Neural cell (in vitro differentiated cells): ENCODE measurements at regions not wholly inside any gene's neighbourhood (a gene's known extent, or its start where the extent isn't known, plus 50 kb on each side); places are given as distances from the start of the nearest gene placed in this dataset.

ENCODE experiments used
- EP300 ChIP-seq: fragments of 450-650 bp; conservative IDR thresholded peaks from 2 replicates; pipeline ENCODE4 v1.6.1; 2014; ENCODE audit warnings: antibody characterized with exemption, mild to moderate bottlenecking, moderate library complexity; ENCODE audit not compliant: poor library complexity, severe bottlenecking
- EZH2 ChIP-seq: fragments of 200-600, 300-800 bp; shearing (Covaris generic), sonication (generic); IDR thresholded peaks from 2 replicates; pipeline ENCODE4 v1.6.1; 2014; ENCODE audit warnings: antibody characterized with exemption, low read length, borderline replicate concordance, mild to moderate bottlenecking; ENCODE audit not compliant: insufficient read depth, poor library complexity, severe bottlenecking
- POLR2AphosphoS5 ChIP-seq: IDR thresholded peaks from 2 replicates; pipeline ENCODE4 v1.6.1; 2012
- RAD21 ChIP-seq: fragments of 450-650 bp; conservative IDR thresholded peaks from 2 replicates; pipeline ENCODE4 v1.6.1; 2014; ENCODE audit warnings: antibody characterized with exemption, mild to moderate bottlenecking, moderate library complexity
- TF ChIP-seq, protein P1 (sequence below): fragments of 450-650 bp; IDR thresholded peaks from 2 replicates; pipeline ENCODE4 v1.5.1; 2014; ENCODE audit warnings: antibody characterized with exemption, mild to moderate bottlenecking, moderate library complexity; ENCODE audit not compliant: poor library complexity, severe bottlenecking
- TF ChIP-seq, protein P2 (sequence below): IDR thresholded peaks from 2 replicates; pipeline ENCODE4 v1.6.1; 2012; ENCODE audit warnings: borderline replicate concordance

DNA sequence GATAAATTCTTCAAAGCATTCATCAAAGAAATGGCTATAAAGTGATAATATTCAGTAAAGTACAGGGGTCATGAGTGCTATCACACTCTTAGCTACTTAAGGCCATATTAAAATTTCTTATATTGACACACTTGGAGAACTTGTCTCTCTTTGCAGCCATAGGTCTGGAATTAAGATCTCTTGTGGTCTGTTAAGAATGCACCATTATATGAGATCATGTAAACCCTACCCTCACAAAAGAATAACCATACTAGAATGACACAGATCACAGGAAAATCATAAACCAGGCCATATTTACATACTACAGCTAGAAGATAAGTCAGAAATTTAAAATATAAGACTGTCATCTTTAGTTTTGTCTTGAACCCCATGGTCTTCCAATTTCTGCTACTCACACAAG is 434.3 kb downstream of the PDGFC start:
- TF ChIP-seq EP300: no peak
- TF ChIP-seq, protein P1, sequence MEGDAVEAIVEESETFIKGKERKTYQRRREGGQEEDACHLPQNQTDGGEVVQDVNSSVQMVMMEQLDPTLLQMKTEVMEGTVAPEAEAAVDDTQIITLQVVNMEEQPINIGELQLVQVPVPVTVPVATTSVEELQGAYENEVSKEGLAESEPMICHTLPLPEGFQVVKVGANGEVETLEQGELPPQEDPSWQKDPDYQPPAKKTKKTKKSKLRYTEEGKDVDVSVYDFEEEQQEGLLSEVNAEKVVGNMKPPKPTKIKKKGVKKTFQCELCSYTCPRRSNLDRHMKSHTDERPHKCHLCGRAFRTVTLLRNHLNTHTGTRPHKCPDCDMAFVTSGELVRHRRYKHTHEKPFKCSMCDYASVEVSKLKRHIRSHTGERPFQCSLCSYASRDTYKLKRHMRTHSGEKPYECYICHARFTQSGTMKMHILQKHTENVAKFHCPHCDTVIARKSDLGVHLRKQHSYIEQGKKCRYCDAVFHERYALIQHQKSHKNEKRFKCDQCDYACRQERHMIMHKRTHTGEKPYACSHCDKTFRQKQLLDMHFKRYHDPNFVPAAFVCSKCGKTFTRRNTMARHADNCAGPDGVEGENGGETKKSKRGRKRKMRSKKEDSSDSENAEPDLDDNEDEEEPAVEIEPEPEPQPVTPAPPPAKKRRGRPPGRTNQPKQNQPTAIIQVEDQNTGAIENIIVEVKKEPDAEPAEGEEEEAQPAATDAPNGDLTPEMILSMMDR: no peak
- TF ChIP-seq, protein P2, sequence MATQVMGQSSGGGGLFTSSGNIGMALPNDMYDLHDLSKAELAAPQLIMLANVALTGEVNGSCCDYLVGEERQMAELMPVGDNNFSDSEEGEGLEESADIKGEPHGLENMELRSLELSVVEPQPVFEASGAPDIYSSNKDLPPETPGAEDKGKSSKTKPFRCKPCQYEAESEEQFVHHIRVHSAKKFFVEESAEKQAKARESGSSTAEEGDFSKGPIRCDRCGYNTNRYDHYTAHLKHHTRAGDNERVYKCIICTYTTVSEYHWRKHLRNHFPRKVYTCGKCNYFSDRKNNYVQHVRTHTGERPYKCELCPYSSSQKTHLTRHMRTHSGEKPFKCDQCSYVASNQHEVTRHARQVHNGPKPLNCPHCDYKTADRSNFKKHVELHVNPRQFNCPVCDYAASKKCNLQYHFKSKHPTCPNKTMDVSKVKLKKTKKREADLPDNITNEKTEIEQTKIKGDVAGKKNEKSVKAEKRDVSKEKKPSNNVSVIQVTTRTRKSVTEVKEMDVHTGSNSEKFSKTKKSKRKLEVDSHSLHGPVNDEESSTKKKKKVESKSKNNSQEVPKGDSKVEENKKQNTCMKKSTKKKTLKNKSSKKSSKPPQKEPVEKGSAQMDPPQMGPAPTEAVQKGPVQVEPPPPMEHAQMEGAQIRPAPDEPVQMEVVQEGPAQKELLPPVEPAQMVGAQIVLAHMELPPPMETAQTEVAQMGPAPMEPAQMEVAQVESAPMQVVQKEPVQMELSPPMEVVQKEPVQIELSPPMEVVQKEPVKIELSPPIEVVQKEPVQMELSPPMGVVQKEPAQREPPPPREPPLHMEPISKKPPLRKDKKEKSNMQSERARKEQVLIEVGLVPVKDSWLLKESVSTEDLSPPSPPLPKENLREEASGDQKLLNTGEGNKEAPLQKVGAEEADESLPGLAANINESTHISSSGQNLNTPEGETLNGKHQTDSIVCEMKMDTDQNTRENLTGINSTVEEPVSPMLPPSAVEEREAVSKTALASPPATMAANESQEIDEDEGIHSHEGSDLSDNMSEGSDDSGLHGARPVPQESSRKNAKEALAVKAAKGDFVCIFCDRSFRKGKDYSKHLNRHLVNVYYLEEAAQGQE: no peak
- no peak for TF ChIP-seq POLR2AphosphoS5
- TF ChIP-seq EZH2: no peak
- TF ChIP-seq RAD21: no peak
